Gastrocnemius medialis (tissue), 4 donors: ENCODE measurements at regions not wholly inside any gene's neighbourhood (a gene's known extent, or its start where the extent isn't known, plus 50 kb on each side); places are given as distances from the start of the nearest gene placed in this dataset.

Experiments used
- ATAC-seq, 2 donors: fragments of 150-250 bp; one replicate each; pipeline ENCODE4 v1.9.1; 2016
- DNase-seq, 2 donors: peaks; one replicate each; pipeline ENCODE4 v3.0.0-alpha.2; 2019
- H3K27ac ChIP-seq, 4 donors: fragments of 200-600 bp; sonication (generic); 1 replicate in 1 of 4; 2 replicates in 3 of 4; pipeline ENCODE4 v1.5.1; 2016 to 2018; ENCODE audit warnings: mild to moderate bottlenecking in 2 of 4, moderate library complexity in 1 of 4
- H3K27me3 ChIP-seq, 3 donors: fragments of 200-600 bp; sonication (generic) in 2 of 3; 1 replicate in 1 of 3; 2 replicates in 2 of 3; pipeline versions ENCODE4 v1.5.1 to v1.6.0; 2016 to 2019; ENCODE audit warnings: mild to moderate bottlenecking in 1 of 3, moderate library complexity in 1 of 3
- H3K36me3 ChIP-seq, 2 donors: fragments of 200-600 bp; sonication (generic) in 1 of 2; one replicate each; pipeline ENCODE4 v1.5.1; 2017 to 2018
- H3K4me1 ChIP-seq, 2 donors: fragments of 200-600 bp; sonication (generic) in 1 of 2; one replicate each; pipeline ENCODE4 v1.5.1; 2016 to 2017; ENCODE audit warnings: mild to moderate bottlenecking in 2 of 2
- H3K4me3 ChIP-seq, 4 donors: fragments of 200-600 bp; sonication (generic) in 3 of 4; 1 replicate in 1 of 4; 2 replicates in 3 of 4; pipeline ENCODE4 v1.5.1; 2016 to 2019; ENCODE audit warnings: mild to moderate bottlenecking in 2 of 4
- H3K9me3 ChIP-seq, 3 donors: fragments of 200-600 bp; sonication (generic) in 2 of 3; 1 replicate in 1 of 3; 2 replicates in 2 of 3; pipeline ENCODE4 v1.5.1; 2016 to 2019
- POLR2A ChIP-seq, 2 donors: fragments of 450-650 bp; IDR thresholded peaks; one replicate each; pipeline ENCODE4 v1.6.1; 2017; ENCODE audit warnings: antibody characterized with exemption in 2 of 2, mild to moderate bottlenecking in 2 of 2, moderate library complexity in 2 of 2
- in situ Hi-C, 4 donors: fragments of 200-750 bp; cut with MboI; loops; one replicate each; pipeline versions ENCODE4 v1.15.0 to v1.8.0; 2017; ENCODE audit warnings: low sequenced_read_pairs in 4 of 4
- intact Hi-C: fragments of 100-400 bp; cut with DNase I; formaldehyde crosslinking; loops from one replicate; pipeline ENCODE4 v1.15.1; 2023; ENCODE audit warnings: low total_unique reads
- TF ChIP-seq, protein P1 (sequence below), 5 experiments: fragments of 450-650 bp in 3 of 5; fragments of 200-600 bp in 2 of 5; sonication (generic) in 2 of 5; IDR thresholded peaks in 4 of 5; conservative IDR thresholded peaks in 1 of 5; 1 replicate in 4 of 5; 2 replicates in 1 of 5; pipeline ENCODE4 v1.5.1; 2016 to 2019; ENCODE audit warnings: antibody characterized with exemption in 5 of 5, mild to moderate bottlenecking in 3 of 5, moderate library complexity in 3 of 5

DNA sequence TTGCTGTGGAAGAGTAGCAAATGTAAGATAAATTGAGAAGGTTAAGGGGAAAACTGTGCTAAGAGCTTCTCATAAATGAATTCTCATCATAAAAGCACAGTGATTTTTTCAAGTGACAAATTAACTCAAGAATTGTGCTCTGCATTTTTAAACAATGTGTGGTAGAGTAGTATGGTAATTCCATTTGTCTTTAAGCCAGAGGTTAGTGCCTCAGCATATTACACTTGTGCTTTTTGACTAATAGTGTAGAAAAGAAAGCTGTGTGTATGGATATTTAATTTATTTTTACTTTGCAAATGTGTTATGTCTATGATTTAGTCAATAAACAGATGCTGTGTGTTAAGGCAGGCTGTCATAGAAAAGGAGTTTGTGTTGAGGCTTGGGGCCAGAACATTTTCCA is 61.0 kb downstream of the FHIP1A start:
- peaks cover 46 to 59% of the 10 kb centered on the region in 2 donors for H3K4me1 ChIP-seq
- H3K9me3 ChIP-seq = no peaks in the 10 kb centered on the region
- ATAC-seq = no peak
- DNase-seq = no peak
- intact Hi-C loops (no loop called here), in situ Hi-C loops (no loop called here)
- H3K27ac ChIP-seq = peak overlapping the region; percentile 10 to 78 (median 22)
- TF ChIP-seq, protein P1, sequence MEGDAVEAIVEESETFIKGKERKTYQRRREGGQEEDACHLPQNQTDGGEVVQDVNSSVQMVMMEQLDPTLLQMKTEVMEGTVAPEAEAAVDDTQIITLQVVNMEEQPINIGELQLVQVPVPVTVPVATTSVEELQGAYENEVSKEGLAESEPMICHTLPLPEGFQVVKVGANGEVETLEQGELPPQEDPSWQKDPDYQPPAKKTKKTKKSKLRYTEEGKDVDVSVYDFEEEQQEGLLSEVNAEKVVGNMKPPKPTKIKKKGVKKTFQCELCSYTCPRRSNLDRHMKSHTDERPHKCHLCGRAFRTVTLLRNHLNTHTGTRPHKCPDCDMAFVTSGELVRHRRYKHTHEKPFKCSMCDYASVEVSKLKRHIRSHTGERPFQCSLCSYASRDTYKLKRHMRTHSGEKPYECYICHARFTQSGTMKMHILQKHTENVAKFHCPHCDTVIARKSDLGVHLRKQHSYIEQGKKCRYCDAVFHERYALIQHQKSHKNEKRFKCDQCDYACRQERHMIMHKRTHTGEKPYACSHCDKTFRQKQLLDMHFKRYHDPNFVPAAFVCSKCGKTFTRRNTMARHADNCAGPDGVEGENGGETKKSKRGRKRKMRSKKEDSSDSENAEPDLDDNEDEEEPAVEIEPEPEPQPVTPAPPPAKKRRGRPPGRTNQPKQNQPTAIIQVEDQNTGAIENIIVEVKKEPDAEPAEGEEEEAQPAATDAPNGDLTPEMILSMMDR (IDR thresholded peaks at IDR 0.05 in 4 of 5, conservative IDR thresholded peaks at IDR 0.05 in 1 of 5) = no peak
- no peak for TF ChIP-seq POLR2A (IDR thresholded peaks at IDR 0.05)
- no peaks in the 10 kb centered on the region for H3K27me3 ChIP-seq
- no peak overlapping the region for H3K4me3 ChIP-seq
- H3K36me3 ChIP-seq = no peaks in the 10 kb centered on the region

DNA sequence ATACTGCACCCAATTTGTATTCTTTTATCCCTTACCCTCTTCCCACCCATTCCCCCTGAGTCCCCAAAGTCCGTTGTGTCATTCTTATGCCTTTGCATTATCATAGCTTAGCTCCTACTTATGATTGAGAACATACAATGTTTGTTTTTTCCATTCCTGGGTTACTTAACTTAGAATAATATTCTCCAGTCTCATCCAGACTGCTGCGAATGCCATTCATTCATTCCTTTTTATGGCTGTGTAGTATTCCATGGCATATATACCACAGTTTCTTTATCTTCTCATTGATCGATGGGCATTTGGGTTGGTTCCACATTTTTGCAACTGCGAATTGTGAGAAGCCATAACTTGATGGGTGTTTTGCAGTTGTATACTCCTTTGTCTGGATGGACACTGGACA is 62.8 kb downstream of the FHIP1A start:
- DNase-seq (no peak), ATAC-seq (no peak)
- H3K36me3 ChIP-seq = no peaks in the 10 kb centered on the region
- H3K27me3 ChIP-seq = no peaks in the 10 kb centered on the region
- TF ChIP-seq, protein P1 (IDR thresholded peaks at IDR 0.05 in 4 of 5, conservative IDR thresholded peaks at IDR 0.05 in 1 of 5) = no peak
- no peak for TF ChIP-seq POLR2A (IDR thresholded peaks at IDR 0.05)
- H3K4me3 ChIP-seq = no peak overlapping the region
- in situ Hi-C loops (no loop called here), intact Hi-C loops (no loop called here)
- peaks cover 51 to 74% of the 10 kb centered on the region in 2 donors for H3K4me1 ChIP-seq
- peak overlapping the region; percentile 55 to 78 (median 64) for H3K27ac ChIP-seq
- H3K9me3 ChIP-seq = no peaks in the 10 kb centered on the region

DNA sequence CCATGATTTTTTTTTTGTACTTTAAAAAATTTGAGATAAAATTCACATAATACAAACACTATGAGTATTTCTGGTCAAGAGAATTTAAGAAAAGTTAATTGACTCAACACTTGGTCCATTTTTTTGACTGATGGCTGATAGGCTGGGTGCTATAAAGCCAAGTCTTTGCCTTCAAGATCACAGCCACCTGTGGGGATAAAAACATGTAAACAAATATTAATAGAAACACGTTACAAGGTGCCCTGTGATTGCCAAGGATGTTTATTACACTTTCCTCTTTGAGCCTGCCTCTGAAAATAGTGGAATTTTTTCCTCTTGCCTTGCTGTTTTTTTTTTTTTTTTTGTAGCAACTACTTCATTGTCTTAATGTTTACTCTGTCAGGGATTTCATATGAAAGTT is 63.3 kb downstream of the FHIP1A start:
- H3K4me3 ChIP-seq = no peak overlapping the region
- DNase-seq (peak in 1 of 2 donors; percentile 9), ATAC-seq (peak; percentile 40 to 88)
- no peak for TF ChIP-seq POLR2A (IDR thresholded peaks at IDR 0.05)
- TF ChIP-seq, protein P1 (IDR thresholded peaks at IDR 0.05 in 4 of 5, conservative IDR thresholded peaks at IDR 0.05 in 1 of 5) = no peak
- H3K27me3 ChIP-seq = no peaks in the 10 kb centered on the region
- peak overlapping the region; percentile 55 to 78 (median 64) for H3K27ac ChIP-seq
- in situ Hi-C loops = no loop called here
- intact Hi-C loops = no loop called here
- no peaks in the 10 kb centered on the region for H3K9me3 ChIP-seq
- H3K36me3 ChIP-seq = no peaks in the 10 kb centered on the region
- H3K4me1 ChIP-seq = peaks cover 51 to 75% of the 10 kb centered on the region in 2 donors

DNA sequence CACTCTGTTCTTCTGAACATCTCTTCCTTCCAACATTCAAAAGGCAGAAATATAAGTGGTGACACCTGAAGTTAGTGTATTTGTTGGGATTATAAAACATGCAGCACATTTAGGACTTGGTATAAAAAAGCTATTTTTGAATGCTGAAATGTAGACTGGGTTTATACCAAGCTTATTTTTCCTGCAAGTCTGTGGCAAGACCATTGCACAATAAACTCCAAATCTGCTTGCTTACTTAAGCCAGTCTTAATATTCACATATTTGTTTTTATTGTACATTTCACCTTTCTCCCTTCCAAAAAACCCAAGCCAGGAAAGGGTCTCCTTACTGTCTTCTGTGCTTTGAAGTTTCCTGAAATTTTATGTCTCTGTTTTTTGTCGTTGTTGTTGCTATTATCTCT is 63.7 kb downstream of the FHIP1A start:
- ATAC-seq = peak in 1 of 2 donors; percentile 25
- no peak overlapping the region for H3K4me3 ChIP-seq
- intact Hi-C loops (no loop called here), in situ Hi-C loops (no loop called here)
- TF ChIP-seq, protein P1 (IDR thresholded peaks at IDR 0.05 in 4 of 5, conservative IDR thresholded peaks at IDR 0.05 in 1 of 5) = no peak
- no peak for TF ChIP-seq POLR2A (IDR thresholded peaks at IDR 0.05)
- H3K27ac ChIP-seq = peak overlapping the region; percentile 55 to 78 (median 64)
- H3K4me1 ChIP-seq = peaks cover 51 to 75% of the 10 kb centered on the region in 2 donors
- no peak for DNase-seq
- no peaks in the 10 kb centered on the region for H3K9me3 ChIP-seq
- no peaks in the 10 kb centered on the region for H3K27me3 ChIP-seq
- H3K36me3 ChIP-seq = no peaks in the 10 kb centered on the region

DNA sequence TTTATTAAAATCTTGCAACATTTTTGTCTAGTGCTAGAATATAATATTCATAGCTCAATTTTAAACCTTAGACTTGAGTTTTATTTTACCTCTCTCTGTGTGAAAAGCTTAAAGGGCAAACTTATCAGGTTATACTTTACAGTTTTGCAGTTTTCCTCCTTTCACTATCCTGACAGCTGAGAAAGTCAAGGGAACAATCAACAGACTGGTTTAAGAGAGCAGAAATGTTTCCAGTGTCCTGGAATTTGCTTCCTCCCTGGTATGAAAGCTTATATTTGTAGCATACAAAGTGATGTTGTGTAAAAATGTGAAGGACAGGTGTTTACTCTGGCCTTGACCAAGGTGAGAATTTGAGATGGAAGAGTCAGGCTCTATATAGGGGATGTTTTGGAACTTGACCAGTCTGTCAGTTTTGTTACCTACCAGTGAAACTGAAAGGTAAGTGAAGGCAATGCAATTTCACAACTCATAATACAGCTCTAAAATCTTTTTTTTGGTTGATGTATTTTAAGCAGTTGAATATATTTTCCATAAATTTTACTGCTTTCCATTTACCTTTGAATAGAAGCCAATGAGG is 64.6 kb downstream of the FHIP1A start:
- H3K9me3 ChIP-seq = no peaks in the 10 kb centered on the region
- no peak overlapping the region for H3K4me3 ChIP-seq
- H3K36me3 ChIP-seq = no peaks in the 10 kb centered on the region
- H3K4me1 ChIP-seq = peaks cover 48 to 75% of the 10 kb centered on the region in 2 donors
- in situ Hi-C loops (no loop called here), intact Hi-C loops (no loop called here)
- no peaks in the 10 kb centered on the region for H3K27me3 ChIP-seq
- ATAC-seq (peak in 1 of 2 donors; percentile 56), DNase-seq (no peak)
- no peak for TF ChIP-seq POLR2A (IDR thresholded peaks at IDR 0.05)
- TF ChIP-seq, protein P1 (IDR thresholded peaks at IDR 0.05 in 4 of 5, conservative IDR thresholded peaks at IDR 0.05 in 1 of 5) = no peak
- H3K27ac ChIP-seq = peak overlapping the region; percentile 55 to 78 (median 64)
